ENCODE measurements at regions not wholly inside any gene's neighbourhood (a gene's known extent, or its start where the extent isn't known, plus 50 kb on each side); places are given as distances from the start of the nearest gene placed in this dataset.

- TF ChIP-seq CTCF (IDR thresholded peaks at IDR 0.05; ENCODE audit: insufficient read depth, low read length, poor library complexity, severe bottlenecking) = no peak
- H3K27me3 ChIP-seq (replicated peaks; ENCODE audit: control insufficient read depth, insufficient read depth, low read length) = no peaks in the 10 kb centered on the region
- no peak overlapping the region for H3K4me3 ChIP-seq (replicated peaks; ENCODE audit: low read depth, low read length)
- no peaks in the 10 kb centered on the region for H3K36me3 ChIP-seq (ENCODE audit: control insufficient read depth, insufficient read depth, low read length)
- DNase-seq (ENCODE audit: extremely low read depth, insufficient read length) = no peak
Observed at GRCh38 chr1:70909262-70909822, 138.3 kb downstream of the PTGER3 start.

GRCh38 chr1:70910013-70910412, 137.6 kb downstream of the PTGER3 start:
- no peak overlapping the region for H3K4me3 ChIP-seq (replicated peaks; ENCODE audit: low read depth, low read length)
- no peak for TF ChIP-seq CTCF (IDR thresholded peaks at IDR 0.05; ENCODE audit: insufficient read depth, low read length, poor library complexity, severe bottlenecking)
- DNase-seq (ENCODE audit: extremely low read depth, insufficient read length) = no peak
- no peaks in the 10 kb centered on the region for H3K27me3 ChIP-seq (replicated peaks; ENCODE audit: control insufficient read depth, insufficient read depth, low read length)
- H3K36me3 ChIP-seq (ENCODE audit: control insufficient read depth, insufficient read depth, low read length) = no peaks in the 10 kb centered on the region

GRCh38 chr1:70911861-70912260, 135.8 kb downstream of the PTGER3 start:
- no peaks in the 10 kb centered on the region for H3K27me3 ChIP-seq (replicated peaks; ENCODE audit: control insufficient read depth, insufficient read depth, low read length)
- no peak overlapping the region for H3K4me3 ChIP-seq (replicated peaks; ENCODE audit: low read depth, low read length)
- no peak for TF ChIP-seq CTCF (IDR thresholded peaks at IDR 0.05; ENCODE audit: insufficient read depth, low read length, poor library complexity, severe bottlenecking)
- no peak for DNase-seq (ENCODE audit: extremely low read depth, insufficient read length)
- no peaks in the 10 kb centered on the region for H3K36me3 ChIP-seq (ENCODE audit: control insufficient read depth, insufficient read depth, low read length)

GRCh38 chr1:70914224-70914623, 133.4 kb downstream of the PTGER3 start:
- H3K36me3 ChIP-seq (ENCODE audit: control insufficient read depth, insufficient read depth, low read length) = no peaks in the 10 kb centered on the region
- no peak for TF ChIP-seq CTCF (IDR thresholded peaks at IDR 0.05; ENCODE audit: insufficient read depth, low read length, poor library complexity, severe bottlenecking)
- DNase-seq (ENCODE audit: extremely low read depth, insufficient read length) = no peak
- H3K27me3 ChIP-seq (replicated peaks; ENCODE audit: control insufficient read depth, insufficient read depth, low read length) = no peaks in the 10 kb centered on the region
- no peak overlapping the region for H3K4me3 ChIP-seq (replicated peaks; ENCODE audit: low read depth, low read length)

- Histone ChIP-seq H3K27me3 (replicated peaks; ENCODE audit: control insufficient read depth, insufficient read depth, low read length) (no peaks in the 10 kb centered on the region), H3K36me3 (ENCODE audit: control insufficient read depth, insufficient read depth, low read length) (no peaks in the 10 kb centered on the region), H3K4me3 (replicated peaks; ENCODE audit: low read depth, low read length) (no peak overlapping the region)
- TF ChIP-seq CTCF (IDR thresholded peaks at IDR 0.05; ENCODE audit: insufficient read depth, low read length, poor library complexity, severe bottlenecking) = no peak
- no peak for DNase-seq (ENCODE audit: extremely low read depth, insufficient read length)
Observed at GRCh38 chr1:70915258-70916033, 132.2 kb downstream of the PTGER3 start.
